Astrocyte of the cerebellum (primary cell): ENCODE measurements at regions not wholly inside any gene's neighbourhood (a gene's known extent, or its start where the extent isn't known, plus 50 kb on each side); places are given as distances from the start of the nearest gene placed in this dataset.

ENCODE experiments used
- DNase-seq: peaks from one replicate; pipeline ENCODE4 v3.0.0-alpha.2; 2011; ENCODE audit warnings: low read depth
- H3K4me3 ChIP-seq: 2 replicates; pipeline ENCODE4 v1.5.1; 2011; ENCODE audit warnings: mild to moderate bottlenecking, low read depth, low read length, moderate library complexity
- CTCF ChIP-seq: IDR thresholded peaks from 2 replicates; pipeline ENCODE4 v1.5.1; 2012; ENCODE audit warnings: low read length, low read depth, moderate library complexity, mild to moderate bottlenecking; ENCODE audit errors: missing control alignments
- in situ Hi-C: cut with HindIII; loops from 2 replicates; pipeline ENCODE4 v1.10.0; 2017; ENCODE audit warnings: low sequenced_read_pairs

DNA sequence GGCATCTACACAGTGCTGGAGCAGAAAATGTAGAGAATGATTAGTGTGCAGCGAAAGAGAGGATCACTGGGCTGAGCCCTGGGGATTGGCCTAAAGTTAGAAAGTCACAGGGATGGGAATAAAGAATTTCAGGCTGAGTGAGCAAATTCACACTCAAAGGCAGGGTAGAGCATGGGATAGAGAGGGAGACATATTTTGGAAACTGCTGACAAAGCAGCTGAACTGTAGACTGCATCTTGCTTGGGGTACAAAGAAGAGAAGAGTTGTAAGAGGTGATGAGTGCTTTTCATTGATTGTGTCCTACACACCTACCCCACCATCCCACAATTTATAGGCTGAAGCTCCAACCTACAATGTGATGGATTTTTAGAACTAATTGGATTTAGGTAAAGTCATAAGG lies 677.8 kb downstream of the TAF11L14 start:
- no peak for TF ChIP-seq CTCF
- H3K4me3 ChIP-seq: no peak overlapping the region
- in situ Hi-C loops: no loop called here
- no peak for DNase-seq

- peak; percentile 14 for TF ChIP-seq CTCF
- in situ Hi-C loops: no loop called here
- peak; percentile 33 for DNase-seq
- H3K4me3 ChIP-seq: no peak overlapping the region
Measured at GRCh38 chr5:18314192-18314778, 680.0 kb downstream of the TAF11L14 start.

- DNase-seq: no peak
- TF ChIP-seq CTCF: no peak
- in situ Hi-C loops: no loop called here
- no peak overlapping the region for H3K4me3 ChIP-seq
Measured at GRCh38 chr5:18321262-18321942, 687.1 kb downstream of the TAF11L14 start.

GRCh38 chr5:18323891-18324290 lies 689.6 kb downstream of the TAF11L14 start:
- no peak for DNase-seq
- in situ Hi-C loops: no loop called here
- no peak overlapping the region for H3K4me3 ChIP-seq
- no peak for TF ChIP-seq CTCF

- no peak overlapping the region for H3K4me3 ChIP-seq
- TF ChIP-seq CTCF: no peak
- in situ Hi-C loops: no loop called here
- DNase-seq: no peak
Measured at GRCh38 chr5:18325431-18325830, 691.2 kb downstream of the TAF11L14 start.

DNA sequence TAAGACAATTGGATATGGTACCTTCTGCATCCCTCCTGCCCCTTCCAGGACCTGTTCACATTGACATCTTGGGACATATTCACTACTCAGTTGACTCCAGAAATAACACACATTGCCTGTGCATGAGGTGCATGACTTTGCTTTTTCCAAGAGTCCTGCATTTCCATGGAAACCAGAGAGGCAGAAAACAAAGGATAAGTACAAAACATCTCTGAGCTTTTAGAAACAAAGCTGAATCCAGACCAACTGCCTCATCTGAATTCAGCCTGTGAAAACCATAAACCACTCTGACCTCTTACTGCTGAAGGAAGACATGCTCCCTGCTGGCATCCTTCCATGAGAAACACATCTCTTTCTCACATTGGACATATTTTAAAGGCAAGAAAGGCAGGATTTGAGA lies 695.1 kb downstream of the TAF11L14 start:
- peak; percentile 35 for DNase-seq
- no peak overlapping the region for H3K4me3 ChIP-seq
- in situ Hi-C loops: no loop called here
- TF ChIP-seq CTCF: no peak
